AG04449 (cell line): ENCODE measurements at regions not wholly inside any gene's neighbourhood (a gene's known extent, or its start where the extent isn't known, plus 50 kb on each side); places are given as distances from the start of the nearest gene placed in this dataset.

Experiments
- CTCF ChIA-PET: fragments of 350-600 bp; formaldehyde crosslinking; extraction: SDS; loops from one replicate; lab custom pipeline; 2021; ENCODE audit warnings: antibody characterized with exemption; lab: Yijun Ruan, JAX
- POLR2A ChIA-PET: fragments of 400-600, 350-600 bp; formaldehyde crosslinking; extraction: SDS; loops from one replicate; lab custom pipeline; 2020; ENCODE audit warnings: antibody characterized with exemption, inconsistent platforms; lab: Yijun Ruan, JAX
- DNase-seq: peaks from one replicate; pipeline ENCODE4 v3.0.0-alpha.2; 2010; ENCODE audit warnings: low read depth, low spot score
- H3K4me3 ChIP-seq: 2 replicates; pipeline ENCODE4 v1.5.1; 2011; ENCODE audit warnings: low read depth, mild to moderate bottlenecking, control low read depth, low read length
- CTCF ChIP-seq: IDR thresholded peaks from one replicate; pipeline ENCODE4 v1.5.1; 2011; ENCODE audit warnings: mild to moderate bottlenecking, moderate library complexity, low read length, control low read depth, inconsistent platforms; ENCODE audit not compliant: insufficient read depth; ENCODE audit errors: missing control alignments

GRCh38 chr20:57811374-57812020, 101.7 kb upstream of the PMEPA1 start:
- DNase-seq, result no peak
- ChIA-PET POLR2A (no interaction called here), CTCF (no interaction called here)
- H3K4me3 ChIP-seq, result no peak overlapping the region
- no peak for TF ChIP-seq CTCF

- TF ChIP-seq CTCF, result no peak
- DNase-seq, result no peak
- H3K4me3 ChIP-seq, result no peak overlapping the region
- ChIA-PET CTCF (no interaction called here), POLR2A (no interaction called here)
Observed at GRCh38 chr20:57810511-57811373, 100.9 kb upstream of the PMEPA1 start.

- CTCF ChIA-PET, result no interaction called here
- POLR2A ChIA-PET, result no interaction called here
Observed at GRCh38 chr20:57809661-57810172, 99.9 kb upstream of the PMEPA1 start.

GRCh38 chr20:57809149-57809548, 99.3 kb upstream of the PMEPA1 start:
- POLR2A ChIA-PET, result no interaction called here
- CTCF ChIA-PET, result no interaction called here

More at GRCh38 chr20:57809661-57810172, 99.9 kb upstream of the PMEPA1 start:
- TF ChIP-seq CTCF, result no peak
- DNase-seq, result no peak
- H3K4me3 ChIP-seq, result no peak overlapping the region

GRCh38 chr20:57808264-57809070, 98.7 kb upstream of the PMEPA1 start:
- CTCF ChIA-PET, result no interaction called here
- POLR2A ChIA-PET, result no interaction called here
- no peak for TF ChIP-seq CTCF
- H3K4me3 ChIP-seq, result no peak overlapping the region
- DNase-seq, result no peak

More at GRCh38 chr20:57809149-57809548, 99.3 kb upstream of the PMEPA1 start:
- DNase-seq, result no peak
- no peak overlapping the region for H3K4me3 ChIP-seq
- no peak for TF ChIP-seq CTCF
